Glomerular visceral epithelial cell (primary cell): ENCODE measurements at regions not wholly inside any gene's neighbourhood (a gene's known extent, or its start where the extent isn't known, plus 50 kb on each side); places are given as distances from the start of the nearest gene placed in this dataset.
"Not testable (repeated sequence)": the region's sequence is repeated elsewhere in the genome, so short reads cannot be mapped to it uniquely, and the experiment has no call there.

Source experiments
- DNase-seq: peaks from one replicate; pipeline ENCODE4 v3.0.0-alpha.2; 2016; ENCODE audit errors: extremely low spot score

DNA sequence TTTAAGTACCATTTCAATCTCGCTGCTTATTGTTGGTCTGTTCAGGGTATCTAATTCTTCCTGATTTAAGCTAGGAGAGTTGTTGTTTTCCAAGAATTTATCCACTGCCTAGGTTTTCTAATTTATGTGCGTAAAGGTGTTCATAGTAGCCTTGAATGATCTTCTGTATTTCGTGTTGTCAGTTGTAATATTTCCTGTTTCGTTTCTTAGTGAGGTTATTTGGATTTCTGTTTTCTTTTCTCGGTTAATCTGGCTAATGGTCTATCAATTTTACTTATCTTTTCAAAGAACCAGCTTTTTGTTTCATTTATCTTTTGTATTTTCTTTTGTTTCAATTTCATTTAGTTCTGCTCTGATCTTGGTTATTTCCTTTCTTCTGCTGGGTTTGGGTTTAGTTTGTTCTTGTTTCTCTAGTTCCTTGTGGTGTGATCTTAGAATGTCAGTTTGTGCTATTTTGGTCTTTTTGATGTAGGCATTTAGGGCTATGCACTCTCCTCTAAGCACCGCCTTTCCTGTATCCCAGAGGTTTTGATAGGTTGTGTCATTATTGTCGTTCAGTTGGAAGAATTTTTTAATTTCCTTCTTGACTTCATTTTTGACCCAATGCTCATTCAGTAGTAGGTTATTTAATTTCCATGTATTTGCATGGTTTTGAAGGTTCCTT lies 92.5 kb upstream of the CSRP2 start:
- not testable (repeated sequence) for DNase-seq

DNA sequence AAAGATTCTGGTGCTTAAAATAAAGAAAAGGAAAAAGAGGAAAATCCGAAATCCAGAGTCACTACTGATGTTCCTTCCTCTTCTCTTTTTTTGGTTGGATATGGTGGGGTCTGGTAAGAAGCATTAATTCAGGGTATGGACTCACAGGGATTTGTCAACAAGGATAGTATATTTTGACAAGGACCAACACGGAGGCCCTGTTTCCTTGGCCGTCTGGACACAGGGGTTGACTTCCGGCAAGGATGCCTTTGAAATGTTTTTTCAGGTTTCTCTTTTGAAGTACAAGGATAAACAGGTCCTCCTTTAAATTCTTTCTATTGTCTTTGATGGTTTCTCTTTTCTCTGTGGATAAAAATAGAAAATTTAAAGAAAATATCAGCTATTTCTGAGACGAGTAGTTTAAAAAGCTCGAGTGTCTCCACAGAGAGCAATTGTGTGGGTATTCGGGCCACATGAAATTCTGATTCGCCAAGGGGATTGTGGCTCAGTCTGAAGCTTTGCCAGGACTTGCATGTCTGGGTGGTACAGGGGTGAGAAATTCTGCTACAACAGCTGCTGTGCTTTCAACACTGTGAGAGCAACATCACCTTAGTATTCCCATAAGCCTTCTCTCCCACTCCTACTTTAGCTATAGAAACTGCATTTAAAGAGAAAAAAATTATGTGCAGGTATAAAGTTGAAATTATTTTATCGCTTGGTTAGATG lies 88.5 kb upstream of the CSRP2 start:
- DNase-seq: no peak

DNA sequence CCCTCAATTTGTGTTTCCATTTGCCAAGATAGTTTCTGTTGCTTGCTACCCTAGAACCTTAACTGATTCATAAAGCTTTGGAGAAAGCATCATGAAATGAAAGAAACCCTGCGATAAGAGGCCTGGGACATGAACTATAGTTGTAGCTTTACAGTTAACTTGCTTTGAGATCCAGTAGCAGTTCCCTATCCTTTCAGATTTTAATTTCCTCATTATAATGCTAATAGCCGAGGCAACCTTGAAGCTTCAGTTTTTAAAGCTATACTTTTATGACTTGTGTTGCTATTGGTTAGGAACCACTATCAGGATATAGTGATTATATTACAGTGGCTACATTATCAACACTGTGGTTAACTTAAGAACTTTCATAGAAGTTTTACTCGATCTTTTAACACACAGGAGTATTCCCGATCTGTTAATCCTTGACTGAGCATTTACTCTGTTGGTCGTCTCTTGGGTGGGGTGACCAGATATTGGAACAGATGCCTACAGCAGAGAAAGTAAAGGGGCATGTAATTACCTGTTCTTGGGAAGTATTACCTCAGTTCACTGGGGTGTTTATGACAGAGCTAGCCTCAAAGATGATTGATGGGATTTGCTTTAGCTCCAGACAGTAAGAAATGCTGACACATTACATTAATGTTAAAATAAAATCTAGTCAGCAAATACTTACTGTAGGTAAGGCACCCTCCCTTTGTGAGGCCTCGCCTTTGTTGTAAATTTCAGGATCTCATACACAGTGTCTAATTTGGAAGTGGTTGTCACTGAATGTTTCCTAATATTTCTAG lies 86.2 kb upstream of the CSRP2 start:
- no peak for DNase-seq

DNA sequence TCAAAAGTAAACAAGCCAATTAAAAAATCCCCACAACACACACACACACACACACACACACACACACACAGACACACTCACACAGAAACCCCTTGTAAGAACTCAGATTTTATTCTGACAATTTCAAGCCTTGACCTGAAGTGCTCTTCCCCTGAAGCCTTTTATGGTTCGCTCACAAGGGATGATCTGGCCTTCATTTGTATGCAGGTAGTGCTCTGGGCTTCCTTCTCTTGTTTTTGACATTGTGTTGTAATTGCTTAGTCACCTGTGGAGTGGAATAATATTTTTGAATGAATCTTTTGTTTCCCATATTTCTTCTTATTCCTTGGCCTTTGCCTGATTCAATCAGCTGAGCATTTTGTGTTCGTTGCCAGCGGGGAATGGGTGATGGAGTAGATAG lies 83.3 kb upstream of the CSRP2 start:
- no peak for DNase-seq

DNA sequence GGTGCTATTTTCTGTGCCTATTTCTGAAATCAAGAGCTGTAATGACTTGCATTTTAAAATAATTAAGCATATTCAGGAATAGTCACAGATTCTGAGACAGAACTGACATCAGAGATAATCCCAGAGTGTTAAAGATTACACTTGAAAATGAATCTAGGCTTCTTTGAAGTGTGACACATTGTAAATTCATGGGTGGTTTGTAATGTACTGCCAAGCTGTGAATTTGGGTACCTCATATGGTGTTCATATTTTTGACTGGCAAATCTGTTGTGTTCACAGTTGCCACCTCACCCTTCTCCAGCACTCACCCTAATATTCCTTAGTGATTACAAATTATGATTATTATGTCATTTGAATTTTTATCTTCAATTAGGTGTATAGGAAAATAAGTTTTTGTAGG lies 78.5 kb upstream of the CSRP2 start:
- peak; percentile 7 for DNase-seq

DNA sequence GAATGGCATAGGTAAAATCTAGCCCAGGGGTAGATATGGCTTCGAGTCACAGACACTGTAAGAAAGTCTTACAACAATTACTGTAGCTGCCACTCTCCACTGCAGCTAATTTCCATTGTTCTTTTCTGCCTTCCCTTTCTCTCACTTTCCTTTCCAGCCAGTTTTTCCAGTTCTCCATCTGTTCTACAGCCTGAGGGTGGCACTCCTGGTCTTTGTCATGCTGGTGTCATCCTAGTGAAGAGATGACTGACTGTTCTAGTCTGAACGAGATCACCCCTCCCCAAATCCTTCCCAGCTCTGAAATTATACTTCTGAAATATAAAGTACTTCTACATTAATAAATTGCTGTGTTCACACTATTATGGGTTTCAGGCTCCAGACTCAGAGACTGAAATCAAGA lies 74.2 kb upstream of the CSRP2 start:
- DNase-seq: no peak

DNA sequence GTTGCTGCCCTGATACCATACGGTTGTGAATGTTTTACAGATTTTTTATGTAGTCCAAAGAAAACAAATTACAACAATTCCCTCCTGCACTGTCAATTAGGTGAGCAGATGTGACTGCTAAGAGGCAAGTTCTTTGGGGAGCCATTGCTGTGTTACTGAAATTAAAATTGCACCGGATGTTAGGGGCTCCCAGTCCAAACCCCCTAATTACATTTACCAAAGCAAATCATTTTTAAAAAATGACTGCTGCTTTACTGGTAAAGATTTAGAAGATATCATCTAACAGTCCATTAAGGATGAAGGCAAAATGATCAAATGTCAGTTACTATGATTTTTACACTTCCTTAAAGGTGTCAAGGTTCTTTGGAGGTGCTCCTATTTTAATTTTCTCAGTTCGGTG lies 70.1 kb upstream of the CSRP2 start:
- no peak for DNase-seq

DNA sequence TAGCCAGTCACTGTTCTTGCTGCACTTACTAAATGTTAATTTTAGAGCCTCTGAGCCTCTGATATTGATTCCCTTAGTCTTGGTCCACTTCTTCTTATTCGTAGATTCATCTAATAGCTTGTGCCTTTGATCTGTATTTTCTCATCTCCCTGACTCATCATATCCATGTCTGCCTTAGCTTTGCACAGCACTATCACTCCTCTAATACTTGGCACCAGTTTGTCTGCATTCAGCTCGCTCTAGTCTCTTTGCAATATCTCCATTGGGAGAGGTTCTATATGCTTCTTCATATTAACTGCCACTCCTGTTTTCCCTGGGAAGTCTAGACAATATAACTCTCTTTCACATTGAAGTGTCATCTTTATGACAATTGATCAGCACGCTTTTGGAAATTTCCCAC lies 68.5 kb upstream of the CSRP2 start:
- DNase-seq: no peak

DNA sequence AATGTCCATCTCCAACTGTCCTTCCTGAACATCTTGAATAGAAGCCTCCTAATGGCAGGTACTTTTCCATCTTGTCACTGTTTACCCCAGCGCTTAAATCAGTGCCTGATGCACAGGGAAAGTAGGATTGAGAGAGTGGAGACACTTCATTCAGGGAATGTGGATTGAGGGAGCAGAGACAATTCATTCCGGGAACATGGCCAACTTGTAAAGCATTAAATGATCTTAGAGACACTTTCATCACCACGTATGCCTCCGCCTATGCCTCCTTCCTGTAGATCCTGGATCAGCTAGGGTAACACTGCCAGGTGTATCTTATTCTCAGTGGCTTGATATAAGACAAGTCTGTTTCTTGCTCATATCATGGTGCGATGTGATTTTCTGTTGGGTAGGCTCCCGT lies 67.6 kb upstream of the CSRP2 start:
- DNase-seq: peak; percentile 52

DNA sequence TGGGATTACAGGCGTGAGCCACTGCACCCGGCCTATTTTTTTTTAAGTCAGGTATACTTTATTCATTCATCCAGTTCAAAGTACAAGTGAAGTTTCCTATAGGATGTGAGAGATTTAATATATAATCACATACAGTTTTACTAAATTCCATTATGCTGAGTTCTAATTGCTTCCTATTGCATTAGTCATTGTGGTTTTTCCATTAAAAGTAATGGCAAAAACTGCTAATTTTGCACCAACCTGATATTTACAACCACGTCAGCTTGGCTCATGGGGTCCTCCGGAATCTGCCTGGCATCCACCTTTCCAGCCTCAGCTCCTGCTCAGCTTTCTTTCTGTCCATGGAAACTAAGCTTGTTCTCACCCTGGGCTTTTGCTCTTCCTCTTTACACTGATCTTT lies 67.0 kb upstream of the CSRP2 start:
- DNase-seq: peak; percentile 33

DNA sequence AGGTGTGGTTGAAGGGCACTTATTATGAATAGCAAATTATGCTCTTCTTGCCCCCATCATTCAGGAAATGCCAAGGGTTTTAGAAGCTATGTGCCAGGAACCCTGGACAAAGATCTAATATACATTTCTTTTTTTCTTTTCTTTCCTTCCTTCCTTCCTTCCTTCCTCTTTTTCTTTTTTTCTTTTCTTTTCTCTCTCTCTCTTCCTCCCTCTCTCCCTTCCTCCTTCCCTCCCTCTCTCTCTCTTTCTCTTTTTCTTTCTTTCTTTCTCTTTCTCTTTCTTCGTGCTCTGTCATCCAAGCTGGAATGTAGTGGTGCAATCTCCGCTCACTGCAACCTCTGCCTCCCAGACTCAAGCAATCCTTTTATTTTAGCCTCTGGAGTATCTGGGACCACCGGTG lies 66.1 kb upstream of the CSRP2 start:
- no peak for DNase-seq

DNA sequence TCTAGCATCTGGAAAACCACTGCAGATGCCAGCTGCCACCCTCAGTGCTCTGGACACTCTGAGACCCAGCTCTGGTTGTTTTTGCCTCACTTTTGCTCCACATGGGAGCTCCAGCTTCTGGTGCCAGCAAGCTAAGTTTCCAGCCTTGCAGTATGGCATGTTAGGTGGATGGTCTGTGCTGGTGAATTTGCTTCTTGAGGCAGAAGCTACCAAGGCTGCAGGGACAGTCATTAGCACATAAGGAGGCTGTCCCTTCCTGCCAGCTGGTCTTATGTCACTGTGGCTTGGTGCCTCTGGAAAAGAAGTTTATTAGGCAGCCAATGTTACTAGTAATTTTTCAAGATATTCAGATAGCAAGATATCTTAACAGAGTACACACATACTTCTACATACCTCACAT lies 64.2 kb upstream of the CSRP2 start:
- no peak for DNase-seq

DNA sequence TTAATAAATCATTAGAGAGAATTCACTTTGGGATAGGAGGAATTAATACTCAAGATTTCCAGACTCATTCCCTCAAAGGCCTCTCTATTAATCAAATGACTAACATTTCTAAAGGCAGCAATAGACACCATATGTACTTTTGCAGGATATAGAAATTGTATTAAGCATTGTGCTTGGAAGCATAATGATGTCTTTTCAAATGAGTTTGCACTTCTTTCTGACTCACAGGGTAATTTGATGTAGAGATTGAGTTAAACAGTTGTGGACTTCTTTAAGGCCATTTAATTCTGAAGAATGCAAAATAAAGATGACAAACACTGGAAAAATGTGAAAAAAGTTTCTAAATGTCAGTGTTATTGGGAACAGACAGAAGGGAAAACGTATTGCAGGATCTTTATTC lies 63.4 kb upstream of the CSRP2 start:
- no peak for DNase-seq

DNA sequence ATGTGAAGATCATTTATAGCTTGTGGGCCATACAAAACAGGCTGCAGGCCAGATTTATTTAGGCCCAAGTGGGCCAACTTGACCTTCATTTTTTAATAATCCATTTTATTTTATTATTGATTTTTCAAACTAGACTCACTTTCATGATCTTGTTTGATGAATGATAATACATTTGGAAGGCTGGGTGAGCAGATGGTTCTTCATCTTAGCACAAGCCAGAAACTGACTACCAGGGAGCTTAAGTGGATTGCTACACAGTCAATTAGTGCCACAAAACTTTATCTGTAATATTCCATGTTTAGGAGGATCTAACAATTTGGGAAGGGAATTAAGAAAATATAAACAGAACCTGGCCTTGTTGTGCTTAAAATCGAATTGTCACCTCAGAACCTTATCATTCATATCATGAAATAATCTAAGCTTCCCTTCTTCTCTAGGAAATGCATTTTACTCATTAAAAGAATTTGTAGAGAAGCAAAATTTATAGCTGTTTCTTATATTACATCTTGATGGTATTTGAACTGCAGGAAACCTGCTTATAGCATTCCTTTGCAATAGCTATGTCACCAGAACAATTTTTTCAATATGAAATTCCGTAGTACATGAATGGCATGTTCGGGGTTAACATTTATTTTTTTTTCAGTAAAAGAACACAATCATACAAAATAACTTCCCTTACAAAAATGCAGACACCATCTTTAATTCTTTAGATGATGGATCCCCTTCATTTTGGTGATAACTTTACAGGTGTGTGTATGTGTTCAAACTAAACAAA lies 62.0 kb upstream of the CSRP2 start:
- no peak for DNase-seq

DNA sequence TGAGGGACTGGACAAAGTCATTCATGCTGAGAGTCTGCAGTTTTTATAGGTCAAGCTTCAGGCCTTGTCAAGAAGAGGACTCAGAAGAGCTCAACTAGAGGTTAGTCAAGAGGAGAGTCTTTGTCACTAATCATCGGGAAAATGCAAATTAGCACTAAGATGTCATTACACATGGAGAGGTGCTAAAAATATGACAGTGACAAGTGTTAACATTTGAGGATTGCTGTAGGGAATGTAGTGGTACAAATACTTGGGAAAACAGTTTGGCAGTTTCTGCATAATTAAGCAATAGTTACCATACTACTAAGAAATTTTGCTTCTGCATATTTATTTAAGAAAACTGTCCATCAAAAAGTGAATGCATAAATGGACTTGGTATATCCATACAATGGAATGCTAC lies 60.9 kb upstream of the CSRP2 start:
- DNase-seq: no peak

DNA sequence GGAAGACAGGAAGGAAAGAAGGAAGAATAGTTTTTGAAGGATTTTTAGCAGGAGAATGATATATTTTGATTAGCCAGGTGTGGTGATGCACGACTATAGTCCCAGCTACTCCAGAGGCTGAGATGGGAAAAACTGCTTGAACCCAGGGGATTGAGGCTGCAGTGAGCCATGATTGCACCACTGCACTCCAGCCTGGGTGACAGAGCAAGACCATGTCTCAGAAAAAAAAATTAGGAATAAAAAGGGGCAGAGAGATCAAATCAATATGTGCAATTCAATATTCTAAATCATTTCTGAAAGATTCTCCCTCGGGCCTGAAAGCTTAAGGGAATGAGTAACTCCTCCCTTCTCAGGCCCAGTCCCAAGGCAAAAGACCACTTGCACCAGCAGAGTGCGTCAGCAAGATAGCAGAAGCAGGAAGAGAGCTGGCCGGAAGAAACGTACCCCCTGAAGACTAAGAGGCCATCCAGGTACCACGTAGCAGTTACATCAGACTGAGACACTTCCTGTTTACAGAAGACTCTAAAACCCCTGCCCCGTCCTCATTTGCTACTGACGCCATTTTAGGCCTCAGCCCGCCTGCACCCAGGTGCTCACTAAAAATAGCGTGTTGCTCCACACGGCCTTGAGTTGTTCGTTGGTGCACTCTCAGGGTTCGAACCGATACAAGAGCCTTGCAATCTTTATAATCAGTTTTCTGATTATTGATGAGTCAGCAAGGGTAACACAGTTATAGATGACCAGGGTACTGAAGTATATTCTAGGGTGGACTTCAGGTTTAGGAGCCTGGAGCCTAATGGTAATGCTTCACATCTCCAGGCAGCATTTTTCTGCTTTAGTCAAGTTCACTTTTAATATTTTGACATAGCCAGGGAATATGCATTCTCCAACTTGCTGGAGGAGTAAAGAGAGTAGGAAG lies 57.7 kb upstream of the CSRP2 start:
- no peak for DNase-seq

DNA sequence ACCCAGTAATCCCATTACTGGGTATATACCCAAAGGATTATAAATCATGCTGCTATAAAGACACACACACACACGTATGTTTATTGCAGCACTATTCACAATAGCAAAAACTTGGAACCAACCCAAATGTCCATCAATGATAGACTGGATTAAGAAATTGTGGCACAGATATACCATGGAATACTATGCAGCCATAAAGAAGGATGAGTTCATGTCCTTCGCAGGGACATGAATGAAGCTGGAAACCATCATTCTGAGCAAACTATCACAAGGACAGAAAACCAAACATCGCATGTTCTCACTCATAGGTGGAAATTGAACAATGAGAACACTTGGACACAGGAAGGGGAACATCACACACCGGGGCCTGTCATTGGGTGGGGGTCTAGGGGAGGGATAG lies 54.6 kb upstream of the CSRP2 start:
- DNase-seq: not testable (repeated sequence)

DNA sequence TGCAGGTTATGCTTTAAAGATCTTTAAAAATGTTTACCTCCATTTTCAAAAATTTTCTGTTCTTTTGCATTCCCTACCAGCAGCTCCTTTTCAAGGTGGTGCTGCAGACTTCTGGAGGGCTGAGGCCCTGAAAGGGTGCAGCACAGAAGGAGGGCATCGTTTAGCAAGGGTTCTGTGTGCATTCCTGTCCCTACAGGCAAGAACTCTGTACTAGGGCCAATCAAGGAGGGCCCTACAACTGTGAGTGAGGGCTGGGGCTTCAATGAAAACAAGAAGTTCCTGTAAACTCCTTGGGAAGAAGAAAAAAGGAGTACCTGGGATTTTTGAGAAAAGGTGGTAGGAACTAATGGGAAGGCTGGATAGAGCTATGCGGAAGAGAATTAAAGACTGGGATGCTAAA lies 50.7 kb upstream of the CSRP2 start:
- no peak for DNase-seq
